ENCODE measurements at regions not wholly inside any gene's neighbourhood (a gene's known extent, or its start where the extent isn't known, plus 50 kb on each side); places are given as distances from the start of the nearest gene placed in this dataset.
"Not testable (repeated sequence)": the region's sequence is repeated elsewhere in the genome, so short reads cannot be mapped to it uniquely, and the experiment has no call there.

DNA sequence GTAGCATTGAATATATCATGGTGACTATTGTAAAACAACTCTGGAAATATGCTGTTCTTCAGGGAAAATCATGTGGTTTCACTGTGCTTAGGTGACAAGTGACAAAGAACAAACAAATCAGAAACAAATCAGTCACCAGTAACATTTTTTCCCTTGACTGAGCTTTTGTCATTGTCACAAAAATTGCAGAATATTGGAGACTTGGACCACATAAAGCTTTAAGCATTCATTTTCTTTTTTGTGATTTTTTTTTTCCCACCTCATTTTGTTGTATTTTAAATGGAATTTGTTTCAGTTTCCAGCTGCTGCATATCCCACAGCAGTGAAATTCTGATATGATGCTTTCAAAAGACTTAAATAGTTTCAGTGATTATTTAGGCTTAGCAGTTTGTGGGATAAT lies 1088.4 kb downstream of the OTOL1 start:
- no peak for DNase-seq

- no peak for DNase-seq
These were observed 1090.0 kb downstream of the OTOL1 start for GRCh38 chr3:162586591-162586990.

DNA sequence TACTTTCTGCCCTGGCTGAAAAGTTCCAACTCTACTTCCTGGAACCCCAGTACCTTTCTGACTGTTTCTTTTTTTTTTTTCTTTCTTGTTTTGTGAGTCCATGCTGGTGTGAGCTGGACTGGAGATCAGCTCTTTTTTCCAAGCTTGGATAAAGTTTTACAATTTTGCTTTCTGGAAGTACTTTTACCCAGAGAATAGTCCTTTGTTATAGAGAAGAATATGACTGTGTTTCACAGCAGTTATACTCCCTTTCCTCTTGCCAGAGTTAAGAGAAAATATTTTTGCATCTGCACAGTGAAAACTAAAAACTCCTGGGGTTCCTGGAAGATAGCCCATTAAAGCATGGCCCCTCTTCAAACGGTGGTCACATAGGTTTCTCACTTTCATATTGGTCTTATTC lies 1100.6 kb downstream of the OTOL1 start:
- no peak for DNase-seq

GRCh38 chr3:162598500-162598899 lies 1101.9 kb downstream of the OTOL1 start:
- not testable (repeated sequence) for DNase-seq

DNA sequence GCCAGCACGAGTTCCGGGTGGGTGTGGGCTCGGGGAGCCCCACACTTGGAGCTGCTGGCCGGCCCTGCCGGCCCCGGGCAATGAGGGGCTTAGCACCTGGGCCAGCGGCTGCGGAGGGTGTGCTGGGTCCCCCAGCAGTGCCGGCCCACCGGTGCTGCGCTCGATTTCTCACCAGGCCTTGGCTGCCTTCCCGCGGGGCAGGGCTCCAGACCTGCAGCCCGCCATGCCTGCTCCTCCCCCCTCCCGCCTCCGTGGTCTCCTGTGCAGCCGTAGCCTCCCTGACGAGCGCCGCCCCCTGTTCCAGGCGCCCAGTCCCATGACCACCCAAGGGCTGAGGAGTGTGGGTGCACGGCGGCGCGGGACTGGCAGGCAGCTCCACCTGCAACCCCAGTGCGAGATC lies 1103.1 kb downstream of the OTOL1 start:
- DNase-seq = not testable (repeated sequence)

DNA sequence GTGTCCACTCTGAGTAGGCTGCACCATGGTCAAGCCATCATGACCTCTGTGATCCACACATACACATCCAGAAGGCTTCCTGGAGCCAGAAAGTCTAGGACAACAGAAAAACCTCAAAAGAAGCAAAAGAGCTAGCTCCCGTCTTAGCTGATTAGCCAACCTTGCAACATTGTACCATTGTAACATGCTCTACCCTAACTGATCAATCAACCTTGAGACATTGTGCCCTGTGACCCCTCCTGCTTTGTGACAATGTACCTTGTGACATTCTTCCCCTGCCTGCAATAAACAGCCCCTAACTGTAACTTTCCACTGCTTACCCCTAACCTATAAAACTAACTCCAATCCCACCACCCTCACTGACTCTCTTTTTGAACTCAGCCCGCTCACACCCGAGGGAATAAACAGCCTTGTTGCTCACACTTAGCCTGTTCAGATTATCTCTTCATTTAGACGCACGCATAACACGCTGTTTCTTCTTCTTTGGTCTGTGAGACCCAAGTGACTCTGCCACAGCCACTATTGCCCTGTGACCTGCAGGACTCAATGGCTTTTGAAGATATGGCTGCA lies 1104.6 kb downstream of the OTOL1 start:
- DNase-seq = no peak

DNA sequence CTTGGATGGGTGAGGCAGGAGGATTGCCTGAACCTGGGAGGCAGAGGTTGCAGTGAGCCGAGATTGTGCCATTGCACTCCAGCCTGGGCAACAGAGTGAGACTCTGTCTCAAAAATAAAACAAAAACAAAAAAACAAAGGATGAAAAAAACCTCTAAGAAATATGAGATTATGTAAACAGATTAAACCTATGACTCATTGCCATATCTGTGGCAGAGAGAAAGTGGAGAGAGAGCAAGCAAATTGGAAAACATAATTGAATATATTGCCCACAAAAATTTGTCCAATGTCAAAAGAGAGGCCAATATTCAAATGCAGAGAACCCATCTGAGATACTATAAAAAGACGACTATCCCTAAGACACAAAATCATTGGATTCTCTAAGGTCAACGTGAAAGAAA lies 1106.0 kb downstream of the OTOL1 start:
- no peak for DNase-seq

DNA sequence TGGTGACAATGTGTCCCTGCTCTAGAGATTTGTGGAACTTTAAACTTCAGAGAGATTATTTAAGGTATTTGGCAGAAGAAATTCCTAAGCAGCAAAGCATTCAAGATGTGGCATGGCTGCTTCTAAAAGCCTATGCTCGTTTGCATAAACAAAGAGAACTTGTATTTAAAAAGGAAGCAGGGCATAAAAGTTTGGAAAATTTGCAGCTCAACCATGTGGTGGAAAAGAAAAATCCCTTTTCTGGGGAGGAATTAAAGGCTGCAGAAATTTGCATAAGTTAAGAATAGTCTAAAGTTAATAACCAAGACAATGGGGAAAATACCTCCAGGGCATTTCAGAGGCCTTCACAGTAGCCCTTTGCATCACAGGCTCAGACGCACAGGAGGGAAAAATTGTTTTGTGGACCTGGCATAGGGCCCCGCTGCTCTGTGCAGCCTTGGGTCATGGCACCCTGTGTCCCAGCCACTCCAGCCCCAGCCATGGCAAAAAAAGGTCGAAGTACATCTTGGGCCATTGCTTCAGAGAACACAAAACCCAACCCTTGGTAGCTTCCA lies 1109.1 kb downstream of the OTOL1 start:
- DNase-seq = no peak

DNA sequence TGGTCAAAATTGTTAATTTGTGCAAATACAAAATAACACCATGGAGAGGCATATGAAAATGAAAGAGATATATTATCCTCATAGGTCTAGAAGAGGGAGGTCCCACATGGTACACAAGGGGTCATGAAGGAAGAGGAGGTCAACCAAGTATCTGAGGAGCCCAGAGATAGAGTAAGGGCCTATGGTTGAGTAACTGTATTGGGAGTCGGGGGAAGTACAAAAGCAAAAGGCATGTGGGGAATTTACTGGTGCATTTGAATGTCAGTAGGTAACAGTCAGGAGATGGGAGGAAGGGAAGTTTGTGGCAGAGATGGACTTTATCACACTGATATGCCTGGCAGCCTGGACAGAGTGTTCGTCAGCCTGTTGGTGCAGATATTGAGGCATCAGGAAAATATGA lies 1113.7 kb downstream of the OTOL1 start:
- no peak for DNase-seq

DNA sequence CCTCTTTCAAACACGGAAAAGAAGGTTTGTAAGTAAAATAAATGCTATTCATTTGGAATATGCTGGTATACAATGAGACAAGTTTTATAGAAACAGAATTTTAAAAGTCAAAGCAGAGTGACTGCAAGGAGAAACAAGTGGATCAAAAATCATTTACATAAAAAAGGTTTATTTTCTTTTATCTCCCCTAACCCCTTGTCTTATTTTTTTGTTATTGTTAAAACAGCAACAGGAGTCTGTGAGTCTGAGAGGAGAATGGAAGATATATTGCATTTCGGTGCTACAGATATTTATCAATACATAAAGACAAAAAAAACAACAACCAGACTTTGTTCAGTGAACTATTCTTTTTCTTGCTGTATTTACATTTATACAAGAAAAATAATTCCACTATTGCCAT lies 1116.4 kb downstream of the OTOL1 start:
- no peak for DNase-seq

GRCh38 chr3:162626172-162626571 lies 1129.6 kb downstream of the OTOL1 start:
- no peak for DNase-seq

DNA sequence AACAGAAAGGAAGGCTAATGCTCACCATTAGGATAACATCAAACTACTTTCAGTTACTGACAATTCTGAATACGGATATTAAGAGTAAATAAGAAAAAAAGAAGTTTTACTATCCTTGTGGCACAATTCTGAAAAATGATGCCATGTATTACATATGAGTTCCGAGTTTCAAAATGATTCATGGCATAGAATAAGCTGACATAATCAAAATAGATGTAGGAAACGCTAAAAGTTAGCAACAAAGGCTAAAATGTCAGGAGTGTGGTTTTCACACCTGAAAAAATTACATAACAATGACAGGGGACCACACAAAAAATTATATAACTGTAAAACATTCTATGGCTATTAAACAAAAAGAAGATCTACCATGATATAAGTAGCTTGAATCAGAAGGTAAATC lies 1131.9 kb downstream of the OTOL1 start:
- no peak for DNase-seq

GRCh38 chr3:162629372-162629771 lies 1132.8 kb downstream of the OTOL1 start:
- DNase-seq = no peak

DNA sequence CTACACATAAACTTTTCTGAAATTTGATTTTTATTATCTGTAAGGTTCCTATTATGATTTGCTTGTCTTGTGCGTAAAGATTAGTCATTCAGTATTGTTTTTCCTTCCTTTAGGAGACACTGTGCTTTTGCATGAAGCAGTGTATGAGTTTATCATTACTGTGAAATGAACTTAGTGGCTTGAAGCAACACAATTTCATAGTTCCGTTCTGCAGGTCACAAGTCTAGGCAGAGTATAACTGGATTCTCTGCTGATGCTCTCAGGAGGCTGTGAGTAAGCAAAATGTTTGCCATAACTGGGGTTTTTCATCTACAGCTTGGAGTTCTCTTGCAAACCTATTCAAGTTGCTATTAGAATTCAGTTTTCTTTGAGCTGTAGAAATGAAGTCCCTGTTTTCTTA lies 1136.1 kb downstream of the OTOL1 start:
- DNase-seq = no peak

DNA sequence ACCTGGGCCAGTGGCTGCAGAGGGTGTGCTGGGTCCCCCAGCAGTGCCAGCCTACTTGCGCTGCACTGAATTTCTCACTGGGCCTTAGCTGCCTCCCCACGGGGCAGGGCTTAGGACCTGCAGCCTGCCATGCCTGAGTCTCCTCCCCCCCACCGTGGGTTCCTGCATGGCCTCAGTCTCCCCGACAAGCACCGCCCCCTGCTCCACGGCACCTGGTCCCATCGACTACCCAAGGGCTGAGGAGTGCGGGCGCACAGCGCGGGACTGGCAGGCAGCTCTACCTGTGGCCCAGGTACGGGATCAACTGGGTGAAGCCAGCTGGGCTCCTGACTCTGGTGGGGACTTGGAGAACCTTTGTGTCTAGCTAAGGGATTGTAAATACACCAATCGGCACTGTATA lies 1143.6 kb downstream of the OTOL1 start:
- DNase-seq = not testable (repeated sequence)

DNA sequence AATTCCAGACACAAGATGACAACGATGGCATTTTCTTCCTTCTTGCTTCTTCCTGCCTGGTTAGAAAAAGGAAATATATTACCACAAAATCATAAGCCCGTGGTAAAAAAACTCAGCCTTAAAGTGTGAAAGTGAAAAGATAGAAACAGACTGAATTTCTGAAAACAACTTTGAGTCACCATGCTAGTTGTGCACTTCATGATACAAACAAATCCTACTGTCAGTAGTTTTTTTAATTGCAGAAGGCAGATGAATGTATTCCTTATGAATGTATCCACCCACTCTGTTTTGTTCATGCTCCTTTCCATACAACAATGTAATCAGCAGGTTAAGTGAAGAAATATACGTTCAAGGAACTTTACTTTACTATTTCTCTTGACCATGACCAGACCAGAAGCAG lies 1144.7 kb downstream of the OTOL1 start:
- no peak for DNase-seq

- no peak for DNase-seq
These were observed 1145.3 kb downstream of the OTOL1 start for GRCh38 chr3:162641907-162642306.

DNA sequence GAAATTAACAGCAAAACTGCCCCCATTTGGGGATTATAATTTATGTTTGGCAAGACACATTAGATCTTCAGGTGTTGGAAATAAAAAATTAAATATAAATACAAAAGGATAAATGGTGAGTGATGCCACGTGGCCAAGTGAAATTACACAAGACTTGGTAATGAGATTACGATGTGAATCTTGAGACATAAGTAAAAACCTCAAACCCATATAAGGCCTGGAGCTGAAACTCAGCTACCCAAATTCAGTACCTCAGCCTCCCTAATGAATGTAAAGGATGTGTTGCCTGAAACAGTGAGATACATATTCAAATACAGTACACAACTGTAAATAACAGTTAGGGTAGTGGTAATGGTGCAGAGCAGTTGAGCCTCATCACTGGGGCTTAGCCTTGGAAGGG lies 1146.6 kb downstream of the OTOL1 start:
- no peak for DNase-seq

DNA sequence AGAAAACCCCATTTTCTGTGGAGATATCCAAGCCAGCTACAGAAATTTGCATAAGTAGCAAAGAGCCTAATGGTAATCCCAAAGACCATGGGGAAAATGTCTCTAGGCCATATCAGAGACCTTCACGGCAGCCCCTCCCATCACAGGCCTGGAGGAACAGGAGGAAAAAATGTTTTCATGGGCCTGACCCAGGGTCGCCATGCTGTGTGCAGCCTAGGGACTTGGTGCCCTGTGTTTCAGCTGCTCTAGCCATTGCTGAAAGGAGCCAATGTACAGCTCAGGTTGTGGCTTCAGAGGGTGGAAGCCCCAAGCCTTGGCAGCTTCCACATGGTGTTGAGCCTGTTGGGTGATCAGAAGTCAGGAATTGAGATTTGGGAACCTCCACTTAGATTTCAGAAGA lies 1150.7 kb downstream of the OTOL1 start:
- DNase-seq = no peak

DNA sequence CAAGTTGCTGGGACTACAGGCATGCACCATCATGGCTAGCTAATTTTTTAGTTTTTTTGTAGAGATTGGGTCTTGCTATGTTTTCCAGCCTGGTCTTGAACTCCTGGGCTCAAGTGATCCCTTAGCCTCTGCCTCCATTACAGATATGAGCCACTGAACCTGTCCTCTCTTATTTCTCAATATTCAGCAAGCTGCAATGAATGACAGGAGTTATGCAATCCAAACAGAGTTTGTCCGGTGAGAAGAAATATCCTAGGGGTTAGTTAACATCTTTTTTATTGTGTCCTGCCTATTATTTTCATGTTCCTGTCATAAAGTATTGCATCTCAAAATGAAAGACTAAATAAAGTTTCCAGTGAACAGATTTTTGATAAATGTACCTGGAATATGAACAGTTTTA lies 1161.4 kb downstream of the OTOL1 start:
- DNase-seq = no peak

GRCh38 chr3:162665684-162666391 lies 1169.2 kb downstream of the OTOL1 start:
- DNase-seq = no peak

- no peak for DNase-seq
These were observed 1170.2 kb downstream of the OTOL1 start for GRCh38 chr3:162666835-162667234.

DNA sequence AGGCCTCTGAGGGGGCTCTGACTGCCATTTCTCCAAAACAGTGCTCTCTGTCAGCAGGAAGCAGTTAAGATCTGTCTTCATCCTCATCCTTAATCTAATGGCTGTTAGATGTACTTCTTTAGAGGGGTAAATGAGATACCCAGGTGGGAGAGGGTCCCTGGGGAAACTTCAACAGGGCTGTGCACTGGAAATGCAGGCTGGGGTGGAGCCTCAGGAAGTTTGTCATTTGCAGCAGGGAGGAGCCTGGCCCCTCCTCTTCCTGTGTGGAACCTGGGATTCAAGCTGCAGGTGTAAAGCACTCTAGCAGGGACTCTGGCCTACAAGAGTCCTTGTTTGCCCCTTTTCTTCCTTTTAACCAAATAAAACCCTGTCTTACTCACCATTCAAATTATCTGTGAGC lies 1173.6 kb downstream of the OTOL1 start:
- DNase-seq = no peak

DNA sequence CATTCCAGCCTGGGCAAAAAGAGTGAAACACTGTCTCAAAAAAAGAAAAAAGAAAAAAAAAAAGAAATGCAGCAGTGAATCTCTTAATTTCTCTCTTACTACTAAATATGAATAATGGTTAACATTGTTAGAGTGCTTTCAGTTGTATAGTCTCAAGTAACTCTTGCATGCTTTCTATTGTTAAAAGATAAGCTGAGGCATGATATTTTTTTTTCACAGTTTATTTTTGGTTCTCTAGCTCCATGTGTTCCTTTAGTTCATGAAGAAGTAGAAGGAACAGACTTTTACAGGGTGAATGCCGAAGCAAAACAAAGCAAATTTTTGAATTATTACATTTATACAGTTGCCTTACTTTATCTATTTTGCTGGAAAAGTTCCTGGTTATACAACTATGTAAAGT lies 1180.9 kb downstream of the OTOL1 start:
- no peak for DNase-seq

- no peak for DNase-seq
These were observed 1182.3 kb downstream of the OTOL1 start for GRCh38 chr3:162678941-162679340.
